HK-2 (cell line): ENCODE measurements at regions not wholly inside any gene's neighbourhood (a gene's known extent, or its start where the extent isn't known, plus 50 kb on each side); places are given as distances from the start of the nearest gene placed in this dataset.
A peak's percentile ranks its signal among the peaks of the same experiment; 100 is the strongest.

Source experiments
- DNase-seq: peaks from one replicate; pipeline ENCODE4 v3.0.0-alpha.2; 2018; ENCODE audit not compliant: unreplicated experiment

DNA sequence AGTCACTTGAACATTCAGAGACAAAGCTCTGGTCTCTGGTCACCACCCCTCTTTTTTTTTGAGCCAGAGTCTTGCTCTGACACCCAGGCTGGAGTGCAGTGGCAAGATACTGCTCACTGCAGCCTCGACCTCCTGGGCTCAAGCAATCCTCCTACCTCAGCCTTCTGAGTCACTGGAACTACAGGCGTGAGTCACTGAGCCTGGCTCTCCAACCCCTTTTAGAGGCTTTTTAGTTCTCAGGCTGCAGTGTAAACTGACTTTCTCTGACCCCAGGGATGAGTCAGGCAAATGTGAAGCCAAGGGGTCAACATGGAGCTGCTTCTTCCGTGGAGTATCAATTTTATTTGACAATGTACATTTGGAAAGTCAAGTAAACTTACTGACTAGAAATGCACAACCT lies 229.2 kb downstream of the PTTG2 start:
- DNase-seq, result peak; percentile 64

DNA sequence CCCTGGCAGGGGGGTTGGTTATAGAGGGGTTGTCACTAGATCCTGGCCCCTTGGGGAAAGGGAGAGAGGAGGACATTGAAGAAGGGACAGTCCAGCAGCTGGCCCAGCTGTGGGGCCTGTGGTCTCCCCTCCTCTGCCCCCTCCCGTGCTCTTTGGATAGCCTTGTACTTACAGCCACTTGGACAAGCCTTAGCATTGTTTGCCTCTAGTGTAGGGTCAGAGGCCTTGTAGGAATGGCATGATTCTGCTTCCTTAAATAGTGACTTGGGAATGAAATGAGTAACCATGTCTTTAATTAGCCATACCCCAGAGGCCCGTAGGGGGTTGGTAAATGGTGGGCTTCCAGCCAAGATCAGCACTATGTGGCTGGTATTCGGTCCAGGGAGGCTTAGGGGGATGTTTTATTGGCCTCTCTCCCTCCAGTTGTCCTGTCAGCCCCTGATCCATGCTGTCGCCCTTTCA lies 230.6 kb downstream of the PTTG2 start:
- DNase-seq, result no peak

DNA sequence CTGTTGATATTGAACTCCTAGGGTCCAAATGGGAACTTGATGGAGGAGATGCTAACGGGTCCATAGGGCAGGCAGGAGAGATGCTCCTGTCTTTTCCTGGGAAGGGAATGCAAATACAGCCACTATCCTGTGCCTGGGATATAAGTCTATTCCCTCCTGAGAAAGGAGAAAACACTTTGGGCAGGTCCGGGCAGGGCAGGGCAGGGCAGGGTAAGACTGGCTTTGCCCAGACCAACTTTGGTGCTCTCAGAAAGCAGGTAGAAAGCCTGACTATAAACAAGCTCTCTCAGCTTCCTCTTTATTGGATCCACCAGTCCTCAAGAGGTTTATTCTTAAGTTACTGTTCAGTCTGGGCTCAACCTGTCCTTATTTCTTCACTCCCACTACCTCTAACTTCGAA lies 232.3 kb downstream of the PTTG2 start:
- no peak for DNase-seq

DNA sequence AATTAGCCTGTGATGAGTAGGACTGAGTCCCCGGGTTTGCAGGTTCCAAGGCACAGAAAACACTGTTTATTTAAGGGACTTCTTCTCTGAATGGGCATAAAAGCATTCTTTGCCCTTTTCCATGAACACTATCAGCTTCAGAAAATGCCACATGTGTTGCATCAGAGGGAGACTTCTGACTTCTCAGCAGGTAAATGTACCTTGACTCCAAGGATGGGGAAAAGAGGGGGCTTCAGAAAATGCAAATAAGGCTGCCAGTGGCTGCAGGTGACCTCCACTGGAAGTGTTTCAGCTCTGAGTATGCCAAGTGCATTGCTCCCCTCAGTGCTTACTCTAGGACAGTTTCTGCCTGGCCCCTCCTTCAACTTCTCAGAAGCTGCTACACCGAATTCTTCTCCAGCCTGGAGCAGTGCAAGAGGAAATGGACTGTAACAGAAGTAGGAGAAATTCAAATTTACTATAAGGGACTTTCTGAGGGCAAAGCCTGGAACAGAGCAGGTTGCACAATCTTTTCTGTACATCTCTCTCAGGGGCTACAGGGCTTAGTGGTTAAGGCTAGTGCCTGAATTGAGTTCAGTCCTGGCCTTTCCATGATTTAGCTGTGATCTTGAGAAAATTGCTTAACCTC lies 233.2 kb downstream of the PTTG2 start:
- no peak for DNase-seq

DNA sequence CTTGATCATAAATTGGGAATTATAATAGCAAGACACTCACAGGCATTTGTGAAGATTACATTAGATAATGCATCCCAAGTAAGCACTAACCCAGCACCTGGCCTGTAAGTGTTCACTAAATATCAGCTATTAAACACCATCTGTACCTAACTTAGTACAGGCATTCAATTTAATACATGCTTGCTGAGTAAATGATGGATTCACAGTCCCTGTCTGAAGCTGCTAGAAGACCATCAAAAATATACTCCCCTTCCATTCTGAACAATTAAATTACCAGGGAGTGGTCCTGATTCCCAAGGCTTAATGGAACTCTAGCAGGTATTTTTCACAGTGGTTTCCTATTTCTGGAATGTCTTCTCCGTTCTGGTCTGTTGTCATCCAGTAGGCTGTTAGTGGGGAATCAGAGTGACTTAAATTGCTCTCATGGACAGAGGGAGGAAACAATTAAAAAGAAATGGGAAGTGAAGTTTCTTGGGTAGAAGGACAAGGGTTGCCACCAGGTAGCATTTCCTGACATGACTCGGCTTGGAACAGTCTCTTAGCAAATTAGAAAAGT lies 233.9 kb downstream of the PTTG2 start:
- no peak for DNase-seq

DNA sequence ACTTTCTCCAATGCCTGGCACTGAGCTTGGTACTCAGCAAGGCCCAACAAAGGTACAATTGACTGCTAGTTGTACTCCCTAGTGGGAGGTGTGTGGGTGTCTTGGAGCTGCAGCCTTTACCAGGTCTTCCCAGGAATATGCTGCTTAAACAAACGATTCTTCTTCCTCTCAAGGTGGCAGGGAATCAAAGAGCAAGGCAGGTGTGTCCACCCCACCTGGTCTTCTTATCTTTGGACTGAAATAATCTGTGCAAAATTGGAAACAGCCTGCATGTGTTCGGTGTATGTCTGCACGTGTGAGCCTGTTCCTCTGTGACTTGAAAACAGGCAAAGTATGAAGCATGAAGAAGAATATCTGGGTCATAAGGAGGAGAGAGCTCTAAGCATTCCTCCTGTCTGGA lies 235.3 kb downstream of the PTTG2 start:
- DNase-seq, result no peak

DNA sequence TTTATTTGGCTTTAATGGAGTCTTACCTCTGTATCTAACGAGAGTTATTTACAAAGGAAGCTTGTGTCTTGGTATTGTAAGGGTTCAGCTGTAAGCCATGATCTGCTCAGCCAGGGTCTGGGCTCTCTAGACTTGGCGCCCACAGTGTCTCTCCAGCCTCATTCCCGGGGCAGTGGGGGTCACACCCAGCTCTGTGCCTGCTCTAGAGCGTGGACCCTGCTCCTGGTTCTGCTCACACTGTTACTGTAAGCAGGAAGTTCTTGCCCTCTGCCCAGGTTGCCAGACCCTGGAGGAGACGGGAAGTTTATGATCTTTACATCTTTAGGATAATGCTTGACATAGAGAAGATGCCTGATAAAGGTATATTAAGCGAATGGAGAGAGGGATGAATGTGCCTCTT lies 235.7 kb downstream of the PTTG2 start:
- DNase-seq, result no peak

DNA sequence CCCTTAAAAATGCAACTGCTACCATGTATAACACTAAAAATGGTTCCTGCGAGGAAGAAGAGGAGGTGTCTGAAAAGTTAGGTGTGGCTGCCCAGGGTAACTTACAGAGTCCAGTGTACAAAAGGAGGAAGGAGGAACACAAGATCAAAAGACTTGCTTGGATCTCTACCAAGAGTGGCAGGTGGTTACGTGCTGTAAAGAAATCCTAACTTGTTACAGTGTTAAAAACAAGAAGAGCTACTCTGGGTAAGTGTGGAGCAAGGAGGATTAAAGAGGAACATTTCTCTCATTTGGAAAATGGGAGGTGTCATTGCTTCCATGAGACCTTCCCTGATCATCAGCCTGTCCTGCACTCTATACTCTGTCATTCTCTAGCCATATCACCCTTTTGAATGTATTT lies 242.0 kb downstream of the PTTG2 start:
- no peak for DNase-seq

DNA sequence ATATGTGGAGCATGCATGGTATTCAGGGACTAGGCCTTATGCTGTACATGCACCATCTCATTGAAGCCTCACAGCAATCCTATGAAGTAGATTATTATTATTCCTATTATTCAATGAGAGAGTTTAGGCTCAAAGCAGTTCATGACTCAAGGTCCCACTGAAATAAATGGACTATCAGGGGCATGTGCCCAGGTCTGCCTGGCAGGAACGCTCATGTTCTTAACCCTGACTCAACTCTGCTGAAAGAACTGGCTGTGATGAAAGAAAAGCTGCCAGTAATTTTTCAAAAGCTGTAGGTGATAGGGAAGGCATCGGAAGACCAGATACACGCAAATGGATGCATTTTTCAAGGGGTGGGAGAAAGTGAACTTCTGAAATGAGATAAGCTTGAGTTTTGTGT lies 243.4 kb downstream of the PTTG2 start:
- DNase-seq, result no peak

DNA sequence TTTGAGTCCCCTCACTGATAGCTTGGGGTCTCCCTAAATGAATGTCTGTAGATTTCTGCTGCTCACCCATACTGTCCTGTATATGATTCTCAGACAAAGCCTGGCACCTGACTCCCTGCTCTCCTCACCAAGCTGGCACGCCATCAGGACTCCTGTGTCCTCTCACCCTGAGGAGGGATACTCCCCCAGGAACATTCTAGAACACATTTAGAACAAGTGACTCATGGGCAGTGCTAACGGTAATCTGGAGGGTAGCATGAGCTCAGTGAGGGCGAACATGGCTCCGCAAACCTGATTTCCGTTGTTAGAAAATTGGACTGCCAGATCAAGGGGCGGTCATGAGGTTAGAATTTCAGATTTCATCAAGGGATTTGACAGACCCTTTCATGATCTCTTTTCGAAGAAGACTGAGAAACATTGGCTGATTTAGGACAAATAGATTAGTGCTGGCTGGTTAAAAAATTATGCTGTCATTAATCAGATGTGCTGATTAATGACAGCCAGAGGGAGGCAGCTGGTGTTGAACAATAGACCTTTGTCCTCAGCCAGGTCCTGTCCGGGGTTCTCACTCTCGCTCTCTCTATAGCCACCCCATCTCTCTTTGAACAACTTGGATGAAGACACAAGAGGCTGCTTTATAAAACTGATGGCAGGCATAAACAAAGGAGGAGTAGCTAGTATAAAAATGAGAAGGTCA lies 244.3 kb downstream of the PTTG2 start:
- no peak for DNase-seq

DNA sequence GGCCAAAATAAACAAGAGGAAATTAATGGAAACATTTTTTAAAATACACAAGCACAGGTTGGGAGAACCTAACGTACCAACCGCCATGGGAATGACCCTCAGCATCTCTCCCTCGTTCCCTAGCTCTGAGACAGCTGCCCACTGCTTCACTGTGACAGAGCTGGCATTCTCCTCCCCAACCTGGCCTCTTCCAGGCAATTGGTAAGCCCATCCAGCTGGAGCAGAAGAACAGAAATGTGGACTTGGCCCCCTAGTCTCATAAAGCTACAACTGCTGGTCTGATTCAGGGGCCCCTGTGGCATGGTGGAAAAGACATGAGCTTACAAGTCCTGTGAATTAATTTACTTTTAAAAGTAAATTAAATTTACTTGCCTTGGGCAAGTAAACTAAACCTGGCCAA lies 245.1 kb downstream of the PTTG2 start:
- DNase-seq, result no peak

DNA sequence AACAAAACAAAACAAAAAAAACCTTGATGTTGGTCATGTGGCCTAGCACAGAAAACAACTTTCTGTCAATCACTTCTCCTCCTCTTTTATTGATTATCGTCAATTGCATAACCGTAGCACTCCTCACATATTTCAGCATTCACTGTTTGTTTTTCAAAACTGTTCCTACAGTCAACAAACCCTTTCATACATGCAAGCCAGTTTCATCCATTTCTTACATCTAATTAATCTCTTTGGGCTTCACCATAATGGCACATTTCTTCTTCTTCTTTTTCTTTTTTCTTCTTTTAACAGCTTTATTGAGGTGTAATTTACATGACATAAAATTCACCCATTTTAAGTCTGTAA lies 246.9 kb downstream of the PTTG2 start:
- no peak for DNase-seq

DNA sequence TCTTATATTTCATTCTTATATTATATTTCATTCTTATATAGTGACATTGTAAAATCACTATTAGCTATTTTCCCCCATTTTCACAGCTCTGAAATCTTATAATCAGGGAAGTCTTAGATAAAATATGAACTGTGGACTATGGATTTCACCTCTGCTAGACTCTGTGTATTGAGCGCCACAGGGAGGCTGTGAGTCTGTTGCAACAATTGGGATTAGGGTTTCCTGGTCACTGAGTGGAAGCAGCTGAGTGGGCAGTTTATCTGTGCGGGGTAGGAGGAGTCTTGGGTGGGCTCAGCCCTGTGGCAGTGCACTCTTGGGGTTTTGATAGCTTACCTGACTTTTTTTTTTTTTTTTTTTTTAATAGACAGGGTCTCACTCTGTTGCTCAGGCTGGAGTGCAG lies 249.5 kb downstream of the PTTG2 start:
- DNase-seq, result no peak

DNA sequence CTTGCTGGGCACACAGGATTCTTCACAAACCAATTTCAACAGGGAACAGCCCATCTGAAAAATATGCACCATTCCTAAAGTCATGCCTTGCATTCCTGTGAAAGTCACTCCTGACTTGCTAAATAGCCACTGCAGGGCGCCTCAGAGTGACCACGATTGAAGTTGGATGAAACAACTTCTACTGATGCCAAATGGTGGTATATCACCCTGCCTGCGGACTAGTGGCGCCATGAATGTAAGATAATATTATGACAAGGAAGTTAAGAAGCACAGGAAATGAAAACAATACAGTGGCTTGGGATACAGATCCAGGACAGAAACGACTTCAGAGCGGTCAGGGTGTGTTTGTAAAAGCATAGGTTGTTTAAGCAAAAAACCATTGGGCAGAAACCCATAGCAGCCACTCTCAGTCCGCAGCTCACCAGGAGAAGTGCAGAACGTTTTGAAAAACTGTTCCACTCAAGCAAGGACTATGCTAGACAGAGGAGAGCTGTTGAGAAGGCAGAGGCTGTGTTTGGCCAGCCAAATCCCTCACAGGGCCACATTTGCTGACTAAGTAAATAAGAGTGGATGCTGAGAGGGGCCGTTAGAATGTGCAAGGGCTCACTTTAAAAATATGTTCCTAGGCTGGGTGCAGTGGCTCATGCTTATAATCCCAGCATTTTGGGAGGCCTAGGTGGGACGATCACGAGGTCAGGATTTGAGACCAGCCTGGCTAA lies 250.4 kb downstream of the PTTG2 start:
- DNase-seq, result no peak

DNA sequence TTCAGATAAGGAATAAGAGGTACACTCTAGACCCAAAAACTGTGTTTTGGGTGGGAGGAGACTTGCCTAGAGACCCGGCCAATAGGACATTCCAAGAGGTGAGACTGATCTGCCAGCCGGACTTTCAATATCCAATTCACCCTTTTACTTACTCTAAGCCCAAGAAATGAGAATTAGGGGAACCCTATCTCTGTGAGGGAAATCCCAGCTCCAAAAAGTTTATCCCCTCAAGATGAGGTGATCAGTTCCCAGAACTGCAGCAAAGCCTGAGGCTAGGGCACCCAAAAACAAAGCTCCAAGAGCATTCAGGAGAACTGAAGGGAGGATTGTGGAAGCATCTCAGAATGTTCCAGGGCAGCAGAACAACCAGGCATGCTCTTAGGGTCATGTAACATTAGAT lies 251.7 kb downstream of the PTTG2 start:
- DNase-seq, result no peak

DNA sequence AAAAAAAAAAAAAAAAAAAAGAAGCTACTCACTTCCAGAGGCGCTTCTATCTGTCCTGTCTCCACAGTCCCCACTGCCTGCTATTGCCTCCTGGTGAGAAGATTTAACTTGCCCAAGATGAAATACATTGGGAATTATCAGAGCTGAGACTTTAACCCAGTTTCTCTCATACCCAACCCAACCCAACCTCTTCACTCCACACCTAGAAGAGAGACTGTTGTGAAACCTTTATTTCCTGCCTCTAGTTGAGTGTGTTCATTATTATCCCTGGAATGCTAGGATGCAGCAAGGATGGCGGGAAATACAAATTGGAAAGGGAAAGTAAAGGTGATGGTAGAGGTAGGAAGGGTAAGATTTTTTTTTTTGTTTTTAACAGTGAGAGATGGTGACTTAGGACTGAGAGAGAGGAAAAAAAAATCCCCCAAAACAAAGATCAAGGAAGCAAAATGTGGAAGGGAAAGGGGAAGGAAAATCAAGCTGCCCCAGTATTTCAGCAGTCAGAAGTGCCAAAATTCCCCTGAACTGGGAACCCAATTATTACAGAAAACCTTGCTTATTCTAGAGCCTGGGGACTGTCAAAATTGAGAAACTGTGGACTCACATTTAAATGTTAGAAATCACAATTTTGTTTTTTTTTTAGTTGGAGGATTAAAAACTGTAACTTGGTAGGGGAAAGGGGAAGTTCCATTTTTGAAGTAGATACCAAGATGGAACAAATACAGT lies 253.0 kb downstream of the PTTG2 start:
- no peak for DNase-seq

DNA sequence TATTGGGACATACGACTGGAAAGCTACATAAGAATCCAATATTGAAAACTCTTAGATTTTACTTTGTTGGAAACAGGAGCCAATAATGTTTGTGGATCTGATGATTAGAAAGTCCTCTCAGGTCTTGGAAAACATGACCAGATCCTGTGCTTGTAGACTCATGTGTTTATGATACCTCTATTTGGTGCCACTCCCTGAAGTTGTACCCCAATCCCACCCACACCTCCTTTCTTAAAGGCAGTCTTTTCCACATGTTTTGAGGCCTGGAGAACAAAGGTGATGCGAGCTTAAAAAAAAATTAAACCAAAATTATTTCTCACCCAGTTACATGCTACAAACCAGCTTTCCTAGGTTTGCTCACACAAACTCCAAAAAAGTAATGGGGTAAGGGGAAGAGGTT lies 262.7 kb downstream of the PTTG2 start:
- DNase-seq, result no peak

DNA sequence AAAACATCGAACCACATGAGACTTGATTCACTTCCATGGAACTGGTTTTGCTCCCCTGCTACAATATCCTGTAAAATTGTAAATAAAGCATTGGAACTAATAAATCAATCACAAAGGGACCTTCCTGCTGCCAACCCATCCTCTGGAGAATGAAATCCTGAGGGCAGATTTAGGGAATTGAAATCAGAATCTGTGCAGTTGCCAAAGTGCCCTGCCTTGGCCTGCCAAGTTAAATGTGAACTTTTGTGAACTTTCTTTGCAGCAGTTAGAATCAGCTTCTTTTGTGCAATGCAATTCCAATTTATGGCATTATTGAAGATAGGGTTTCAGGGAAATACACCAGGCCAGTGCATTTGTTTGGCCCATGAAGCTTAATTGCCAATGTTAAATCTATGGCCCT lies 263.1 kb downstream of the PTTG2 start:
- no peak for DNase-seq

DNA sequence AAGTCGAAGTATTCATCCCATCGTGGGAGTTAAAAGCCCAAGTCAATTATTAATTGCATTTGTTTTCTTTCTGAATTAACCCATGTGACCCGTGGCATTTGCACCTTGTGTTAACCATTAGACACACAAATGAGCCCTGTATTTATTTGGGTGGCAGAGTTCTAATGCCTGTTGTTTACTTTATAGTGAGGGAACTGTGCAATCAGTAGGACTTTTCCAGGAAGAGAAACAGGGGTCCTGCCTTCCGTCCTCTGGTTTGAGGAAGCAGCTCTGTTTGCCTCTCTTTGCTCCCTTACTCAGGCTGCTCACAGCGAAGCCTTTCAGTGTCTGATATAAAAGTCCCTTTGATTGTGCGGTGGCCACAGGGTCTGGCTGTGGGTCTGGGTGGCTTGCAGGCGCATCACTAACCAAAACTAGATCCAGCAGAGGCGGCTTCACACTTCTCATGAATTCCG lies 263.6 kb downstream of the PTTG2 start:
- no peak for DNase-seq

DNA sequence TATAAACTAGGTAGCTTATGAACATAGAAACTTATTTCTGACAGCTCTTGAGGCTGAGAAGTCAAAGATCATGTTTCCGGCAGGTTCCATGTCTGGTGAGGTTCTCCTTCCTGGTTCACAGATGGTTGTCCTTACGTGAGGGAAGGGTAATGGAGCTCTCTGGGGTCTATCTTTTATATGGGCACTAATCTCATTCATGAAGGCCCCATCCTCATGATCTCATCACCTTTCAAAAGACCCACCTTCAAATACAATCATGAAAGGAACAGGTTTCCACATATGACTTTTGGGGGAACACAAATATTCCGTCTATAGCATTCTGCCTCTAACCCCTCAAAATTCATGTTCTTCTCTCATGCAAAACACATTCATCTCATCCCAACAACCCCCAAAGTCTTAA lies 264.7 kb downstream of the PTTG2 start:
- no peak for DNase-seq

DNA sequence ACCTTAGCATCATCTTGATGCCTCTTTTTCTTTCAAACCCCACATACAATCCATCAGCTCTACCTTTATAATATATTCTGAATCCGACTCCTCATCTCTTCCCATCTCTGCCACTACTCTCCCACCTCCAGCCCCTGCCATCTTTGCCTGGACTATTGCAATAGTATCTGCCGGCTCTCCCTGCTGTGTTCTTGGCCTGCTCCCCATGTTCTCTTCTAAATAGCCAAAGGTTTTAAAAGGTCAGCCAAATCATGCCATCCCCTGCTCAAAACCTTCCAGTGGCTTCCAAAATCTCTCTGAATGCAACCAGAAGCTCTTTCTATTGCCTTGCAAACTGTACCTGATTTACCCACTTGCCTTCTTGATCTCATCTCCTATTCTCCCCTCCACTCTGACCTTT lies 266.0 kb downstream of the PTTG2 start:
- no peak for DNase-seq

DNA sequence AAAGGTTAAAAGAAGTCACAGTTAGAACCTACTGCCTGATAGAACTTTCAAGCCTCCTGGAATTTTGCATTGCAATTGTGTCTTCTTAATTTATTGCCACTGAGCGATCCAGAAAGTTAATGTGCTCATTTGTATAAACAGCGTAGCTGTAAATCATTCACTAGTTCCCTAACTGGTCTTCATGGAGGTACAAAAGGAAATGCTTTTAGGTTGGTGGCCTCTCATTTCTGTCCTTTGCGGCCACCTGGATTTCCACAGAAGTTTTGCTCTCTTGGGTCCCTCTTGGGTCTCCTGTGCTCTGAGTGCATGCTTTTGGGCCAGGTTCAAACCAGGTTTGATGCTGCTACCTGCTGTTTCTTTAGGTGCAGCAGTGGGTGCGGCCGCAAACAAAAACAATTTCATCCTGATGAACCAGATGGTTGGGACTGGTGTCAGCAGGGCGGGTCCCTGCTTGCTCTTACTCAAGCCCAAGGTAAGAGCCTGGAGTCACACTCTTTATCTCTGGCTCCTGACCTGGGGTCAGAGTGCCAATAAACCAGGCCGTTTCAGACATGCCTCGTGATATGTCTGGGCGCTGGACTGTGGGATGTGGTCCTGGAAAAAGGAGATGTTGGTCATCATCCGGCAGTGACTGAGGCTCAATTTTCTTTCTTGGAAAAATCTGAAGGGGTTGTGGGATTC lies 270.1 kb downstream of the PTTG2 start:
- DNase-seq, result no peak
